Skeletal muscle satellite cell (primary cell): ENCODE measurements at regions not wholly inside any gene's neighbourhood (a gene's known extent, or its start where the extent isn't known, plus 50 kb on each side); places are given as distances from the start of the nearest gene placed in this dataset.
"Not testable (repeated sequence)": the region's sequence is repeated elsewhere in the genome, so short reads cannot be mapped to it uniquely, and the experiment has no call there.

Source experiments
- H3K27me3 ChIP-seq: 2 replicates; pipeline ENCODE4 v1.7.0; 2013; ENCODE audit warnings: low read length; ENCODE audit not compliant: control insufficient read depth, insufficient read depth
- H3K36me3 ChIP-seq: 2 replicates; pipeline ENCODE4 v1.7.0; 2013; ENCODE audit warnings: mild to moderate bottlenecking, control low read depth, low read length; ENCODE audit not compliant: insufficient read depth
- H3K4me1 ChIP-seq: 2 replicates; pipeline ENCODE4 v1.7.0; 2013; ENCODE audit warnings: low read length; ENCODE audit not compliant: control insufficient read depth, insufficient read depth
- H3K4me2 ChIP-seq: 2 replicates; pipeline ENCODE4 v1.7.0; 2013; ENCODE audit warnings: mild to moderate bottlenecking, low read length
- H3K4me3 ChIP-seq: 2 replicates; pipeline ENCODE4 v1.7.0; 2013; ENCODE audit warnings: low read length
- H3K9ac ChIP-seq: 2 replicates; pipeline ENCODE4 v1.7.0; 2013; ENCODE audit warnings: mild to moderate bottlenecking, low read depth, low read length, moderate library complexity
- H3K9me3 ChIP-seq: replicated peaks from 2 replicates; pipeline ENCODE4 v1.7.0; 2013; ENCODE audit warnings: mild to moderate bottlenecking, control low read depth, low read length

- H3K9me3 ChIP-seq = no peaks in the 10 kb centered on the region
- no peaks in the 10 kb centered on the region for H3K27me3 ChIP-seq
- H3K4me1 ChIP-seq = peaks cover 33% of the 10 kb centered on the region
- H3K4me2 ChIP-seq = no peak overlapping the region
- no peaks in the 10 kb centered on the region for H3K36me3 ChIP-seq
- H3K4me3 ChIP-seq = no peak overlapping the region
- no peak overlapping the region for H3K9ac ChIP-seq
Observed at GRCh38 chr17:6000426-6000825, 69.8 kb upstream of the WSCD1 start.

- Histone ChIP-seq H3K4me1 (peaks cover 27% of the 10 kb centered on the region), H3K9ac (peak overlapping the region; percentile 76), H3K4me3 (peak overlapping the region; percentile 43), H3K4me2 (peak overlapping the region; percentile 65)
- not testable (repeated sequence) for H3K27me3 ChIP-seq, H3K9me3 ChIP-seq, H3K36me3 ChIP-seq
Observed at GRCh38 chr17:6003221-6003620, 67.0 kb upstream of the WSCD1 start.

GRCh38 chr17:6005939-6006338, 64.2 kb upstream of the WSCD1 start:
- no peak overlapping the region for H3K9ac ChIP-seq
- H3K9me3 ChIP-seq = no peaks in the 10 kb centered on the region
- no peak overlapping the region for H3K4me2 ChIP-seq
- H3K27me3 ChIP-seq = no peaks in the 10 kb centered on the region
- H3K4me3 ChIP-seq = no peak overlapping the region
- H3K36me3 ChIP-seq = no peaks in the 10 kb centered on the region
- H3K4me1 ChIP-seq = peaks cover 19% of the 10 kb centered on the region

- Histone ChIP-seq H3K9ac (no peak overlapping the region), H3K4me1 (no peaks in the 10 kb centered on the region), H3K27me3 (no peaks in the 10 kb centered on the region), H3K36me3 (no peaks in the 10 kb centered on the region), H3K4me3 (no peak overlapping the region), H3K4me2 (no peak overlapping the region), H3K9me3 (no peaks in the 10 kb centered on the region)
Observed at GRCh38 chr17:6011206-6011605, 59.0 kb upstream of the WSCD1 start.

GRCh38 chr17:6018788-6019187, 51.4 kb upstream of the WSCD1 start:
- Histone ChIP-seq H3K4me3 (no peak overlapping the region), H3K4me1 (peaks cover 22% of the 10 kb centered on the region), H3K27me3 (no peaks in the 10 kb centered on the region), H3K9ac (no peak overlapping the region), H3K36me3 (no peaks in the 10 kb centered on the region), H3K4me2 (no peak overlapping the region), H3K9me3 (no peaks in the 10 kb centered on the region)

GRCh38 chr17:6019959-6020358, 50.2 kb upstream of the WSCD1 start:
- no peaks in the 10 kb centered on the region for H3K9me3 ChIP-seq

GRCh38 chr17:6020376-6021010, 49.7 kb upstream of the WSCD1 start:
- peak overlapping the region; percentile 3 for H3K9ac ChIP-seq
- H3K4me2 ChIP-seq = peak overlapping the region; percentile 33
- no peaks in the 10 kb centered on the region for H3K36me3 ChIP-seq
- H3K9me3 ChIP-seq = no peaks in the 10 kb centered on the region
- H3K27me3 ChIP-seq = no peaks in the 10 kb centered on the region
- H3K4me1 ChIP-seq = peaks cover 32% of the 10 kb centered on the region
- no peak overlapping the region for H3K4me3 ChIP-seq

More at GRCh38 chr17:6019959-6020358, 50.2 kb upstream of the WSCD1 start:
- H3K36me3 ChIP-seq = no peaks in the 10 kb centered on the region
- no peaks in the 10 kb centered on the region for H3K27me3 ChIP-seq
- peak overlapping the region; percentile 33 for H3K4me2 ChIP-seq
- no peak overlapping the region for H3K4me3 ChIP-seq
- H3K4me1 ChIP-seq = peaks cover 31% of the 10 kb centered on the region
- H3K9ac ChIP-seq = peak overlapping the region; percentile 3
